GM12872 (cell line): ENCODE measurements at regions not wholly inside any gene's neighbourhood (a gene's known extent, or its start where the extent isn't known, plus 50 kb on each side); places are given as distances from the start of the nearest gene placed in this dataset.

Experiments
- TF ChIP-seq, protein P1 (sequence below): IDR thresholded peaks from 3 replicates; pipeline ENCODE4 v1.5.1; 2011; ENCODE audit warnings: low read depth, mild to moderate bottlenecking, low read length, moderate library complexity; ENCODE audit not compliant: insufficient read depth

DNA sequence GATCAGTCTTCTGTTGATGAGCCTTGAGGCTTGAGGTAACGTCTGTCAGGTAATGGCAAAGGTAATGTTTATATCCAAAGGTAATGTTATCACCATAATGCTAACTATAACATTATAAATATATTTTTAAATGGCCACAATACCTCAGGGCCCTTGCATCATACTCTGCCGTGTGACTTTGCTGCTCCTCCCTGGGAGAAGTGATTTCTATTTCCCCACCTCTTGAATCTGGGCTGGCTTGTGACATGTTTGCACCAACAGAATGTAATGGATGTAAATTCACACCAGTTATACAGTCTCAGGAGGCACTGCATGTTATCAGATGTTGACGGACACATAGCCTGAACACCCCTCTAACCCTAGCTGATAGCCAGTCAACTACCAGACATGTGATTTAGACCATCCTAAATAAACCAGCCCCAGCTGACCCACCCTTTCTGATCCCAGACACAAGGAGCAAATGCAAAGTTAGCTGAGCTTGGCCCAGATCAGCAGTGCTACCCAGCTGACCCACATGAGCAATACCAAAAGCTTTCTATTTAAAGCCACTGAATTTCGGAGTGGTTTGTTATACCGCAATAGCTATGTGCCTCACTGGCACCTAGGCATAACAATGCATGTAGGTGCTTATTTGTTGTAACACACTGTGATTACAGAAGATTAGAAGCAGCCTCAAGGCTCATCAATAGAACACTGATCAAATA, 93.8 kb upstream of the SIRPA start:
- TF ChIP-seq, protein P1, sequence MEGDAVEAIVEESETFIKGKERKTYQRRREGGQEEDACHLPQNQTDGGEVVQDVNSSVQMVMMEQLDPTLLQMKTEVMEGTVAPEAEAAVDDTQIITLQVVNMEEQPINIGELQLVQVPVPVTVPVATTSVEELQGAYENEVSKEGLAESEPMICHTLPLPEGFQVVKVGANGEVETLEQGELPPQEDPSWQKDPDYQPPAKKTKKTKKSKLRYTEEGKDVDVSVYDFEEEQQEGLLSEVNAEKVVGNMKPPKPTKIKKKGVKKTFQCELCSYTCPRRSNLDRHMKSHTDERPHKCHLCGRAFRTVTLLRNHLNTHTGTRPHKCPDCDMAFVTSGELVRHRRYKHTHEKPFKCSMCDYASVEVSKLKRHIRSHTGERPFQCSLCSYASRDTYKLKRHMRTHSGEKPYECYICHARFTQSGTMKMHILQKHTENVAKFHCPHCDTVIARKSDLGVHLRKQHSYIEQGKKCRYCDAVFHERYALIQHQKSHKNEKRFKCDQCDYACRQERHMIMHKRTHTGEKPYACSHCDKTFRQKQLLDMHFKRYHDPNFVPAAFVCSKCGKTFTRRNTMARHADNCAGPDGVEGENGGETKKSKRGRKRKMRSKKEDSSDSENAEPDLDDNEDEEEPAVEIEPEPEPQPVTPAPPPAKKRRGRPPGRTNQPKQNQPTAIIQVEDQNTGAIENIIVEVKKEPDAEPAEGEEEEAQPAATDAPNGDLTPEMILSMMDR, result no peak

DNA sequence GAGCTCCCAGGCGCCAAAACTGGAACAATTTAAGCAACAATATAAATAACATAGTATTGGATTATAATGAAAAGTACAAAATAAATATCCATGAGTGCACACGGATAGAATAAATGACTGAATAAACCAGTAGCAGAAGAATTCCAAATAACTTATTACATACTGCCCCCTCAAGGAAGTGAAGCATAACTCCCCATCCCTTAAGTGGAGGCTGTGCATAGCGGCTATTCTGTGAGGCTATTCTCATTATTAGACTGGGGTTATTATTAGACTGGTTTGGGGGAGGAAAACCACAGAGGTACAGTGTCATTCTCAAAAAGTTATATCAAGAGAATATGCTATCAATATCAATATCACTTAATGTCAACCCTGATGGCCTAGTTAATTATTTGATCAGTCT, 94.4 kb upstream of the SIRPA start:
- TF ChIP-seq, protein P1, result no peak

DNA sequence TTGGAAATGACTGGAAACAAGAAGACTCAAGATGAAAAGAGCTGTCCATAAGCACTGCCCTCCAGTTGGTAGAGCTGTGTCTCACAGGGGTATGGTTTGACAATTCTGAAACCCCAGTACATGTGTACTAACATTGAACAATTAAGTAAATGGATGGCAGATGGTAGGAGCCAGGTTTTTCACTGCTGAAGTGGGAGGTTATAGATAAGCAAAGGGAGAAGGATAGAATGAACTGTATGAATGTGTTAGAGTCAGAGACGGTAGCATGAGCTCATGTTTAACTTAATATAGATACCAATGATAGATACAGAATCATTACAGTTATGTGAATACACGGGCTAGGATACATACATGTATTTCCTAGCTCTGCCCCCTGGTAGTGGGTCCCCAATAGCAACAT, 95.0 kb upstream of the SIRPA start:
- TF ChIP-seq, protein P1, result no peak

DNA sequence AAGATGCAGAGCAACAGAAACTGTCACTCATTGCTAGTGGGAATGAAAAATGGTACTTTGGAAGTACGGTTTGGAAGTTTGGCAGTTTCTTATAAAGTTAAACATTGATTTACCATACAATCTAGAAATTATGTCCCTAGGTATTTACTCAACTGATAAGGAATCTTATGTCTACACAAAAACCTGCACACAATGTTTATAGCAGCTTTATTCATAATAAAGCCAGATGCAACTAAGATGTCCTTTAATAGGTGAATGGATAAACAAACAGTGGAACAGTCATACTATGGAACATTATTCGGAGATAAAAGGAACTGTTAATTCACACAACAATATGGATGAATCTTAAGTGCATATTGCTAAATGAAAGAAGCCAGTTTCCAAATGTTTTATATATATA, 96.2 kb upstream of the SIRPA start:
- TF ChIP-seq, protein P1, result no peak

DNA sequence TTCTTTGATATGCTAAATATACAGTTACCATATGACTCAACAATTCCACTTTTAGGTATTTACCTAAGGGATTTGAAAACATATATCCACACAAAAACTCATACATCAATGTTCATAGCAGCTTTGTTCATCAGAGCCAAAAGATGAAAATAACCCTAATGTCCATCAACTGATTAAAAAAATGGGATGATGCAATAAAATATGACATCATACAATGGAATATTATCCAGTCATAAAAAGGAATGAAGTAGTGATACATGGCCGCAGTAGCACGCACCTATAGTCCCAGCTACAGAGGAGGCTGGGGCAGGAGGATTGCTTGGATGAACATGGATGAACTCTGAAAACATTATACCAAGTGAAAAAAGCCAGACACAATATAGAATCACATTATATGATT, 101.4 kb upstream of the SIRPA start:
- TF ChIP-seq, protein P1, result no peak

DNA sequence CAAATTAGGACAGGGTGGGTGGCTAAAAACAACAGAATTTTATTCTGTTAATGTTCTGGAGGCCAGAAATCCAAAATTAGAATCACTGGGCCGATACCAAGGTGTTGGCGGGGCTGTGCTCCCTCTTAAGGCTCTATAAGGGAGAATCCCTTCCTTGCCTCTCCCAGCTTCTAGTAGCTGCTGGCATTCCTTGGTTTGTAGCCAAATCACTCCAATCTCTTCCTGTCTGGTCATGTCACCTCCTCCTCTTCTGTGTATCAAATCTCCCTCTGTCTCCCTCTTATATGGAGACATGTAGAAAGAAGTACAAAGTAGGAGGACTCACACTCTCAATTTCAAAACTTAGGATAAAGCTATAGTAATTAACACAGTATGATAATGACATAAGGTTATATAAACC, 102.9 kb upstream of the SIRPA start:
- TF ChIP-seq, protein P1, result no peak

DNA sequence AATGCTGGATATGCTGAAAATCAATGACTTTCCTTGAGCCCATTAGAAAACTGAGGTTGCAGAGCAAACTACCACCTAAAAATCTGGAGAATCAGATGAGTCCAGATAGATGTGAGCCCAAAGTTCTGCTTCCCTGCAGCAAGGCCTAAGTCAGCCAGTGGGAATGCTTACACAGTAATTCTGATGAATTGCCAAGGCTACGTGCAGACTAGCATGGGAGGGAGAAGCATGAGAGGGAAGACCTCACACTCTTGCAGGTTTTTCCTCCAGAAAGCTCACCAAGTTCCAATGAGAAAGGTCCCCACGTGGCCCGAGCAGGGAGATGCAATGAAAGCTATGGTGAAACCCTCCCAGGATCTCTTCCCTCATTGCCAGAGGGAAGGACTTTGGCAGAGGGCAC, 104.8 kb upstream of the SIRPA start:
- TF ChIP-seq, protein P1, result no peak
